Activated CD4-positive, alpha-beta memory T cell treated with anti-CD3 and anti-CD28 coated beads for 36 hours (primary cell): ENCODE measurements at regions not wholly inside any gene's neighbourhood (a gene's known extent, or its start where the extent isn't known, plus 50 kb on each side); places are given as distances from the start of the nearest gene placed in this dataset.
"Not testable (repeated sequence)": the region's sequence is repeated elsewhere in the genome, so short reads cannot be mapped to it uniquely, and the experiment has no call there.

Source experiments
- CTCF ChIA-PET: fragments of 350-600 bp; sonication (Branson Sonifier 250); formaldehyde crosslinking; loops from one replicate; lab custom pipeline; 2021; ENCODE audit warnings: antibody characterized with exemption, inconsistent platforms; lab: Charles Lee
- POLR2A ChIA-PET: fragments of 350-600 bp; sonication (Branson Sonifier 250); formaldehyde crosslinking; loops from one replicate; lab custom pipeline; 2021; ENCODE audit warnings: antibody characterized with exemption; lab: Charles Lee
- DNase-seq: peaks from one replicate; pipeline ENCODE4 v3.0.0-alpha.2; 2020
- H3K27ac Mint-ChIP-seq: one replicate; pipeline ENCODE4 v1.8.0; 2021; ENCODE audit warnings: mixed read lengths
- H3K27me3 Mint-ChIP-seq: one replicate; pipeline ENCODE4 v1.8.0; 2021; ENCODE audit warnings: mixed read lengths
- H3K36me3 Mint-ChIP-seq: one replicate; pipeline ENCODE4 v1.8.0; 2021; ENCODE audit warnings: mixed read lengths
- H3K4me1 Mint-ChIP-seq: one replicate; pipeline ENCODE4 v1.8.0; 2021; ENCODE audit warnings: low read depth, mixed read lengths
- H3K4me3 Mint-ChIP-seq: one replicate; pipeline ENCODE4 v1.8.0; 2021; ENCODE audit warnings: mild to moderate bottlenecking, mixed read lengths
- H3K9me3 Mint-ChIP-seq: one replicate; pipeline ENCODE4 v1.8.0; 2021; ENCODE audit warnings: mixed read lengths
- intact Hi-C: fragments of 100-400 bp; cut with micrococcal nuclease; formaldehyde crosslinking; loops from one replicate; pipeline ENCODE4 v1.15.1; 2023

GRCh38 chr7:51630933-51631332 is 314.3 kb upstream of the COBL start:
- POLR2A ChIA-PET: no interaction called here

GRCh38 chr7:51629206-51629605 is 312.6 kb upstream of the COBL start:
- ChIA-PET POLR2A (no interaction called here), CTCF (no interaction called here)
- no peaks in the 10 kb centered on the region for H3K4me1 Mint-ChIP-seq
- no peak for DNase-seq
- H3K27ac Mint-ChIP-seq: no peak overlapping the region
- H3K27me3 Mint-ChIP-seq: no peaks in the 10 kb centered on the region
- no peak overlapping the region for H3K4me3 Mint-ChIP-seq
- intact Hi-C loops: no loop called here
- peaks cover 4% of the 10 kb centered on the region for H3K9me3 Mint-ChIP-seq
- H3K36me3 Mint-ChIP-seq: no peaks in the 10 kb centered on the region

More at GRCh38 chr7:51630933-51631332, 314.3 kb upstream of the COBL start:
- Mint-ChIP-seq H3K27ac (no peak overlapping the region), H3K4me3 (no peak overlapping the region), H3K4me1 (no peaks in the 10 kb centered on the region), H3K9me3 (peaks cover 5% of the 10 kb centered on the region), H3K36me3 (no peaks in the 10 kb centered on the region), H3K27me3 (no peaks in the 10 kb centered on the region)
- no peak for DNase-seq
- intact Hi-C loops: no loop called here
- CTCF ChIA-PET: no interaction called here

- ChIA-PET POLR2A (no interaction called here), CTCF (no interaction called here)
- no peak for DNase-seq
- Mint-ChIP-seq H3K9me3 (peaks cover 16% of the 10 kb centered on the region), H3K27me3 (no peaks in the 10 kb centered on the region), H3K4me1 (no peaks in the 10 kb centered on the region), H3K36me3 (no peaks in the 10 kb centered on the region), H3K27ac (no peak overlapping the region), H3K4me3 (no peak overlapping the region)
- intact Hi-C loops: no loop called here
These were observed 305.3 kb upstream of the COBL start for GRCh38 chr7:51621956-51622355.

DNA sequence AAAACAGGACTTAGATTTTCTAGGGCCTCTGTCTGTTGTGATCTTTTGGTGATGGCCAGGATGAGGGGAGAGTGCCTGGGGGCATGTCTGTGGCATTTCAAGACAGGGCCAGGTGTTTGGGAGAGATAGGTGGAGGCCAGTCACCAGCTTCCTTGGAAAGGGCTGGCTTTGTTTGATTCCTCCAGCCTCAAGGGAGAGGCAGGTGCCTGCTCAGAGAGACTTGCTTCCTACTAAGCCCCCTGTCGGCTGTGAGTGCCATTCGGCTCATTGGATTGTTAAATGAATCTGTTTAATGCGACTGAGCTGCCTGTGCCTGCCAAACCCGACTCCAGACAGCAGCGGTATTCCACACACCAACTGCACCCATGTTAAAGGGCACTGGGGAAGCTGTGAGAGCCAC is 304.1 kb upstream of the COBL start:
- H3K27ac Mint-ChIP-seq: no peak overlapping the region
- intact Hi-C loops: no loop called here
- ChIA-PET POLR2A (no interaction called here), CTCF (no interaction called here)
- no peaks in the 10 kb centered on the region for H3K36me3 Mint-ChIP-seq
- DNase-seq: no peak
- H3K27me3 Mint-ChIP-seq: no peaks in the 10 kb centered on the region
- H3K9me3 Mint-ChIP-seq: peaks cover 14% of the 10 kb centered on the region
- no peak overlapping the region for H3K4me3 Mint-ChIP-seq
- no peaks in the 10 kb centered on the region for H3K4me1 Mint-ChIP-seq

DNA sequence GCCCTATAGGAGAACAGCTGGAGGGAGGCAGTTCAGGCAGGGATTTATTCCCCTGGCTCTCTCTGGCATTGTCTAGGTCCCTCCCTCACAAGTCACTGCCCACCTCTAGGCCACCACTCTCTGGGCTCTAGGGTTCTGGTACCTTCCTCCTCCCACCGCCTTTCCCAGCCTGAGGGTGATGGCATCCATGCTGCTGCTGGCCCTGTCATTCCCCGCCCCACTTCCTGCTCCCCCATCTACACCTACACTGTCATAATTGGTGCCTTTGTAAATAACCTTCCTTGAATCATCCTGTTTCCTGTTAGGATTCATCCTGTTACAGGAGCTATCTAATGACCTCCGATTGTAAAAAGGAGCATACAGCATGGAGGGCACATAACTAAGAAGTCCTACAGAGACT is 303.3 kb upstream of the COBL start:
- no peak overlapping the region for H3K4me3 Mint-ChIP-seq
- H3K9me3 Mint-ChIP-seq: peaks cover 14% of the 10 kb centered on the region
- no peaks in the 10 kb centered on the region for H3K4me1 Mint-ChIP-seq
- ChIA-PET CTCF (no interaction called here), POLR2A (no interaction called here)
- H3K27me3 Mint-ChIP-seq: no peaks in the 10 kb centered on the region
- H3K36me3 Mint-ChIP-seq: no peaks in the 10 kb centered on the region
- intact Hi-C loops: no loop called here
- no peak overlapping the region for H3K27ac Mint-ChIP-seq
- no peak for DNase-seq

DNA sequence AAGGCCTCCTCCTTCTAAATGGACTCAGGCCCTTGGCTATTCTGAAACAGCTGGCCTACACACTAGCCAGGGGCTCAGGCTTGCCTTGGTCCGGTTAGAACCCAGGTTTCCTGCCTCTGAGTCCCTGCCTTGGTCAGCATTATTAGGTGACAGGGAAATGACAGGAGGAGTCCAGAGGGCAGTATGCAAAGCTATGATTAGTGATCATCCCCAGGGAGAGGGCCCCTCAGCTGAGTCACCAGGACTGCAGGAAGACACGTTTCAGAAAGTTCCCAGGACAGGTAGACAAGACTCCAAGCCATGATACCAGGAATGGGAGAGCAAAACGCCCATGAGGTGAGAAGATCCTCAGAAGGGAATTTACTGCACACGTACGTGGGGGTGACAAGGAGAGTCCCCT is 301.1 kb upstream of the COBL start:
- no peaks in the 10 kb centered on the region for H3K4me1 Mint-ChIP-seq
- no peaks in the 10 kb centered on the region for H3K27me3 Mint-ChIP-seq
- H3K4me3 Mint-ChIP-seq: no peak overlapping the region
- ChIA-PET CTCF (no interaction called here), POLR2A (no interaction called here)
- intact Hi-C loops: no loop called here
- no peak for DNase-seq
- H3K36me3 Mint-ChIP-seq: no peaks in the 10 kb centered on the region
- no peak overlapping the region for H3K27ac Mint-ChIP-seq
- peaks cover 3% of the 10 kb centered on the region for H3K9me3 Mint-ChIP-seq

DNA sequence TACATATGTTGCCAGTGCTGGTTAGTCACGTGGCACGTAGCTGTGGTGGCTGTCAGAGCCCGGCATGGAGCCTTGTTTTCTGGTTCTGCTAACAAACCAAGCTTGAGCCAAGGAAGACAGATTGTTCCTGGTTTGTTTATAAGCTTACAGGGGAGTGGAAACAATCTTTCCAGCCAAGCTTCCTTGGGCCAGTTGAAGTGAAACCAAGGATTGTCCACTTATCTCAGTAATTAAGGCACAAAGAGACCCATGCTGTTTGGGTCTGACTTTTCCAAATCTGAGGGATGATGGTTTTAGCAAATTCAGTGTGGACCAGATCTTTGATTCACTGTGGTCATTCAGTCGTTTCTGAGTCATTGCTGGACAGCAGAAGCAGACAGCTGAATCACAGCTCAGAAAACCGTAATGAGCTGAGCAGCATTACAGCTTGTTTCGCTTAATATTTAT is 297.3 kb upstream of the COBL start:
- Mint-ChIP-seq H3K9me3 (no peaks in the 10 kb centered on the region), H3K4me3 (no peak overlapping the region), H3K36me3 (no peaks in the 10 kb centered on the region), H3K27ac (no peak overlapping the region), H3K27me3 (no peaks in the 10 kb centered on the region), H3K4me1 (no peaks in the 10 kb centered on the region)
- no peak for DNase-seq
- CTCF ChIA-PET: no interaction called here
- intact Hi-C loops: no loop called here
- POLR2A ChIA-PET: no interaction called here

DNA sequence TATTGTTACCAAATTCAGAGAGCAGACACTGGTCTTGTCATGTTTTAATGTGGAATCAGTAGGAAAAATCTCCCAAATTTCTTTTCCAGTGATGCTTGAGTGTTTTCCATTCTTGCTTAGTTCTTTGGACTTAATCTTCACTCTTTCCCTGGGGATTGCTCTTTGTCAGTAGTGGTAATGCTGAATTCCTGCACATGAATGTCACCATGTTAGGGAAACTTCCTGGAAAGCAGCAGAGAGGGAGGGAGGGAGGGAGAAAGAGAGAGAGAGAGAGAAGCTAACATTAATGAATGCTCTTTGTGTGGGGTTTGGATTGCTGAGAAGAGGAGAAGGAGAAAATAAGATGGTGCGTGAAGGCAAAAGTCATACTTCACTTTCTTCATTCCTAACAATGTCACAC is 295.3 kb upstream of the COBL start:
- H3K36me3 Mint-ChIP-seq: no peaks in the 10 kb centered on the region
- CTCF ChIA-PET: no interaction called here
- no peaks in the 10 kb centered on the region for H3K4me1 Mint-ChIP-seq
- H3K27me3 Mint-ChIP-seq: no peaks in the 10 kb centered on the region
- intact Hi-C loops: no loop called here
- no peak overlapping the region for H3K27ac Mint-ChIP-seq
- H3K4me3 Mint-ChIP-seq: no peak overlapping the region
- peaks cover 3% of the 10 kb centered on the region for H3K9me3 Mint-ChIP-seq
- POLR2A ChIA-PET: no interaction called here
- no peak for DNase-seq

- Mint-ChIP-seq H3K4me3 (no peak overlapping the region), H3K27ac (no peak overlapping the region), H3K36me3 (no peaks in the 10 kb centered on the region), H3K27me3 (no peaks in the 10 kb centered on the region), H3K4me1 (no peaks in the 10 kb centered on the region), H3K9me3 (peaks cover 5% of the 10 kb centered on the region)
- ChIA-PET POLR2A (no interaction called here), CTCF (no interaction called here)
- intact Hi-C loops: no loop called here
- no peak for DNase-seq
These were observed 290.8 kb upstream of the COBL start for GRCh38 chr7:51607447-51607846.

GRCh38 chr7:51606601-51607154 is 290.1 kb upstream of the COBL start:
- H3K9me3 Mint-ChIP-seq: peaks cover 6% of the 10 kb centered on the region
- POLR2A ChIA-PET: no interaction called here
- no peaks in the 10 kb centered on the region for H3K27me3 Mint-ChIP-seq
- H3K4me3 Mint-ChIP-seq: no peak overlapping the region
- no peaks in the 10 kb centered on the region for H3K4me1 Mint-ChIP-seq
- H3K36me3 Mint-ChIP-seq: no peaks in the 10 kb centered on the region
- CTCF ChIA-PET: no interaction called here
- intact Hi-C loops: no loop called here
- no peak for DNase-seq
- H3K27ac Mint-ChIP-seq: no peak overlapping the region

DNA sequence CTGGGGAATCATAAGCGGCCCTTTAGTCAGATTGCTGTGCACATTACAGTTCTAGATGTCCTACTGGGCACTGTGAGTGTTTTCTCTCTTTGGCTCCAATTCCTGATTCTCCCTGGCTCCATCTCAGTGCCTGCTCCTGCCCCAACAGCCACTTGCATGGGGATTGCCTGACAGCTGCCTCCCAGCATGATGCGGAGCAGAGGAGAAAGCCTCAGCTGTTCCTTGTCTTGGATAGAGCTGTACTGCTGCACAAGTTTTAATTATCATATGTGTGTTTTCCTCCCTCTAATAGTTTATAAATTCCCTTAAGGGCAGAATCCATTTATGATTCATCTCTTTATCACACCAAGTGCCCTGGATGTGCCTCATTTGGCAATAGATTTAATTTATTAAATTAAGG is 285.8 kb upstream of the COBL start:
- POLR2A ChIA-PET: no interaction called here
- H3K9me3 Mint-ChIP-seq: peaks cover 16% of the 10 kb centered on the region
- no peak for DNase-seq
- no peaks in the 10 kb centered on the region for H3K27me3 Mint-ChIP-seq
- H3K27ac Mint-ChIP-seq: no peak overlapping the region
- no peaks in the 10 kb centered on the region for H3K4me1 Mint-ChIP-seq
- H3K4me3 Mint-ChIP-seq: no peak overlapping the region
- CTCF ChIA-PET: no interaction called here
- intact Hi-C loops: no loop called here
- H3K36me3 Mint-ChIP-seq: no peaks in the 10 kb centered on the region

DNA sequence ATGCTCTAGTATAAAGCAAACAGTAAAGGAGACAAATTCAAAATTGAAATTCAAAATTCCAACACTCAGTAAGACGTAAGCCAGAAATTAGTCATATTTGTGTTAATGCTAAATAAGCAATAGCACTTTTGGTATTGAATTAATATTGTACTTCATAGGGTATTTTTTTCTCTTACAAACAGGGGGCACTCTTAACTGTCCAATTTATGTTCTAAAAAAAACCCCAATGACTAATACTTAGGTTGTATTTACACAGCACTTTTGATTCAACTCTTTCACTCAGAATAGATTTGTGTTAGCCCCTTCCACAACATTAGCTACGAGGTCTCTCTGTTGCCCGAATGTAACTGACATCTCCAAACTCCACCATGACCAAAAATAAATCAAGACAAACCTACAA is 284.9 kb upstream of the COBL start:
- Mint-ChIP-seq H3K27ac (no peak overlapping the region), H3K4me3 (no peak overlapping the region), H3K9me3 (peaks cover 15% of the 10 kb centered on the region), H3K36me3 (no peaks in the 10 kb centered on the region), H3K27me3 (no peaks in the 10 kb centered on the region), H3K4me1 (no peaks in the 10 kb centered on the region)
- intact Hi-C loops: no loop called here
- DNase-seq: no peak
- POLR2A ChIA-PET: no interaction called here
- CTCF ChIA-PET: no interaction called here

GRCh38 chr7:51599935-51600334 is 283.3 kb upstream of the COBL start:
- POLR2A ChIA-PET, H3K27me3 Mint-ChIP-seq, H3K36me3 Mint-ChIP-seq, H3K4me1 Mint-ChIP-seq, CTCF ChIA-PET, DNase-seq, intact Hi-C loops, H3K4me3 Mint-ChIP-seq, H3K27ac Mint-ChIP-seq: not testable (repeated sequence)
- H3K9me3 Mint-ChIP-seq: peaks cover 13% of the 10 kb centered on the region
